Posterior vena cava (tissue), 2 donors: ENCODE measurements at regions not wholly inside any gene's neighbourhood (a gene's known extent, or its start where the extent isn't known, plus 50 kb on each side); places are given as distances from the start of the nearest gene placed in this dataset.

ENCODE experiments used
- DNase-seq: peaks from one replicate; pipeline ENCODE4 v3.0.0-alpha.2; 2020; ENCODE audit warnings: low spot score
- intact Hi-C, 2 donors: fragments of 100-400 bp; cut with DNase I; formaldehyde crosslinking; loops; one replicate each; pipeline versions ENCODE4 v1.14.1 to v1.14.2; 2022 to 2023
- donor health status: DM: yes; HTN: yes; CAD: no.
- donor health status: DM: yes; HTN: yes; CAD: no.

- intact Hi-C loops = no loop called here
- DNase-seq = no peak
Measured at GRCh38 chr18:40698129-40698528, 1256.9 kb upstream of the PIK3C3 start.

- no peak for DNase-seq
- intact Hi-C loops = no loop called here
Measured at GRCh38 chr18:40695526-40695925, 1259.5 kb upstream of the PIK3C3 start.

- intact Hi-C loops = no loop called here
- no peak for DNase-seq
Measured at GRCh38 chr18:40692871-40693270, 1262.2 kb upstream of the PIK3C3 start.

GRCh38 chr18:40690062-40690461, 1265.0 kb upstream of the PIK3C3 start:
- intact Hi-C loops = no loop called here
- no peak for DNase-seq

GRCh38 chr18:40687399-40687798, 1267.6 kb upstream of the PIK3C3 start:
- intact Hi-C loops = no loop called here
- DNase-seq = no peak

GRCh38 chr18:40686836-40687235, 1268.2 kb upstream of the PIK3C3 start:
- intact Hi-C loops = no loop called here
- no peak for DNase-seq

- no peak for DNase-seq
- intact Hi-C loops = no loop called here
Measured at GRCh38 chr18:40685219-40685618, 1269.8 kb upstream of the PIK3C3 start.

GRCh38 chr18:40678318-40678717, 1276.7 kb upstream of the PIK3C3 start:
- no peak for DNase-seq
- intact Hi-C loops = no loop called here

- intact Hi-C loops = no loop called here
- DNase-seq = no peak
Measured at GRCh38 chr18:40676668-40677067, 1278.4 kb upstream of the PIK3C3 start.

GRCh38 chr18:40673150-40673549, 1281.9 kb upstream of the PIK3C3 start:
- intact Hi-C loops = no loop called here
- DNase-seq = no peak

- intact Hi-C loops = no loop called here
- no peak for DNase-seq
Measured at GRCh38 chr18:40672590-40672989, 1282.4 kb upstream of the PIK3C3 start.

GRCh38 chr18:40670668-40671375, 1284.2 kb upstream of the PIK3C3 start:
- no peak for DNase-seq

GRCh38 chr18:40662898-40663437, 1292.1 kb upstream of the PIK3C3 start:
- intact Hi-C loops = no loop called here
- DNase-seq = peak; percentile 76

More at GRCh38 chr18:40670668-40671375, 1284.2 kb upstream of the PIK3C3 start:
- intact Hi-C loops = no loop called here

- intact Hi-C loops = no loop called here
- no peak for DNase-seq
Measured at GRCh38 chr18:40653682-40654081, 1301.4 kb upstream of the PIK3C3 start.

GRCh38 chr18:40652321-40652720, 1302.7 kb upstream of the PIK3C3 start:
- intact Hi-C loops = no loop called here
- no peak for DNase-seq

- intact Hi-C loops = no loop called here
- DNase-seq = no peak
Measured at GRCh38 chr18:40651163-40651562, 1303.9 kb upstream of the PIK3C3 start.

GRCh38 chr18:40642692-40643229, 1312.3 kb upstream of the PIK3C3 start:
- DNase-seq = no peak
- intact Hi-C loops = no loop called here

GRCh38 chr18:40631319-40631718, 1323.7 kb upstream of the PIK3C3 start:
- no peak for DNase-seq
- intact Hi-C loops = no loop called here

GRCh38 chr18:40630496-40630895, 1324.5 kb upstream of the PIK3C3 start:
- intact Hi-C loops = no loop called here

GRCh38 chr18:40624959-40625358, 1330.1 kb upstream of the PIK3C3 start:
- intact Hi-C loops = no loop called here
- DNase-seq = no peak

More at GRCh38 chr18:40630496-40630895, 1324.5 kb upstream of the PIK3C3 start:
- DNase-seq = no peak

- intact Hi-C loops = no loop called here
- no peak for DNase-seq
Measured at GRCh38 chr18:40613721-40614120, 1341.3 kb upstream of the PIK3C3 start.
